HCT116 (cell line): ENCODE measurements at regions not wholly inside any gene's neighbourhood (a gene's known extent, or its start where the extent isn't known, plus 50 kb on each side); places are given as distances from the start of the nearest gene placed in this dataset.

Experiments
- ATAC-seq: fragments of 200-7000 bp; cut with Tn5 transposase; 2 replicates; pipeline ENCODE4 v1.9.1; 2020; ENCODE audit warnings: mild to moderate bottlenecking, moderate library complexity
- BruUV-seq: library from RNA; stranded (reverse); fragments of 400-500 nt; replicated peaks from 2 replicates; lab custom pipeline; 2021; lab: Mats Ljungman, UMichigan
- CTCF ChIA-PET: fragments of 300-600 bp; sonication (Branson Sonifier 250); formaldehyde crosslinking; loops from one replicate; lab custom pipeline; 2021; ENCODE audit warnings: antibody characterized with exemption; lab: Charles Lee
- POLR2A ChIA-PET: fragments of 300-600, 350-600 bp; sonication (Branson Sonifier 250); formaldehyde crosslinking; loops from one replicate; lab custom pipeline; 2021; ENCODE audit warnings: antibody characterized with exemption; lab: Charles Lee
- RAD21 ChIA-PET, 2 experiments: fragments of 300-600 bp; sonication (Branson Sonifier 250); formaldehyde crosslinking; loops; one replicate each; lab custom pipeline; 2023; ENCODE audit warnings: low total read pairs in 2 of 2; ENCODE audit not compliant: uncharacterized antibody in 2 of 2, unreplicated experiment in 2 of 2, low non-redundant PET in 1 of 2; lab: Charles Lee
- DNase-seq: peaks from one replicate; pipeline ENCODE4 v3.0.0-alpha.2; 2010; ENCODE audit warnings: low read depth, low spot score
- H2AFZ ChIP-seq: fragments of 200-600 bp; shearing (Covaris generic), sonication (generic); 2 replicates; pipeline ENCODE4 v1.6.1; 2017; ENCODE audit warnings: low read depth, mixed run types, mixed read lengths, antibody characterized with exemption, low read length; ENCODE audit not compliant: poor library complexity, severe bottlenecking
- H3K27ac ChIP-seq: 2 replicates; pipeline ENCODE4 v1.5.1; 2012; ENCODE audit warnings: low read depth, low read length
- H3K27me3 ChIP-seq: fragments of 200-600 bp; sonication (generic); 2 replicates; pipeline ENCODE4 v1.6.1; 2016; ENCODE audit warnings: mixed run types, low read length, mixed read lengths; ENCODE audit not compliant: insufficient read depth
- H3K36me3 ChIP-seq, 2 experiments: fragments of 200-500 bp in 1 of 2; fragments of 200-600 bp in 1 of 2; sonication (Bioruptor generic) in 1 of 2; sonication (generic) in 1 of 2; 2 replicates each; pipeline versions ENCODE4 v1.5.1 to v1.6.1; 2014 to 2016; ENCODE audit warnings: low read length in 2 of 2, inconsistent platforms in 1 of 2, mixed read lengths in 1 of 2, mixed run types in 1 of 2; ENCODE audit not compliant: insufficient read depth in 2 of 2, control insufficient read depth in 1 of 2
- H3K4me1 ChIP-seq, 2 experiments: fragments of 200-600 bp in 1 of 2; sonication (generic) in 1 of 2; 2 replicates each; pipeline versions ENCODE4 v1.5.1 to v1.6.1; 2012 to 2017; ENCODE audit warnings: low read length in 2 of 2, inconsistent platforms in 1 of 2, mild to moderate bottlenecking in 1 of 2, mixed read lengths in 1 of 2, mixed run types in 1 of 2, moderate library complexity in 1 of 2; ENCODE audit not compliant: insufficient read depth in 2 of 2, control insufficient read depth in 1 of 2
- H3K4me2 ChIP-seq: fragments of 200-600 bp; sonication (generic); 2 replicates; pipeline ENCODE4 v1.6.1; 2017; ENCODE audit warnings: mixed run types, low read length, mixed read lengths
- H3K4me3 ChIP-seq, 2 experiments: fragments of 200-600 bp in 1 of 2; sonication (generic) in 1 of 2; replicated peaks in 1 of 2; 2 replicates each; pipeline ENCODE4 v1.5.1; 2011 to 2016; ENCODE audit warnings: low read length in 2 of 2, control low read depth in 1 of 2, low read depth in 1 of 2, mild to moderate bottlenecking in 1 of 2, mixed read lengths in 1 of 2, mixed run types in 1 of 2
- H3K79me2 ChIP-seq: fragments of 200-600 bp; sonication (generic); 2 replicates; pipeline ENCODE4 v1.6.1; 2017; ENCODE audit warnings: mild to moderate bottlenecking, mixed run types, low read length, moderate library complexity, mixed read lengths; ENCODE audit not compliant: insufficient read depth
- H3K9ac ChIP-seq: fragments of 200-600 bp; sonication (generic); 2 replicates; pipeline ENCODE4 v1.6.1; 2016; ENCODE audit warnings: low read length, mixed read lengths
- H3K9me2 ChIP-seq: fragments of 200-600 bp; sonication (generic), shearing (Covaris generic); 2 replicates; pipeline ENCODE4 v1.6.1; 2017; ENCODE audit warnings: mixed run types, mild to moderate bottlenecking, moderate library complexity; ENCODE audit not compliant: insufficient read depth
- H3K9me3 ChIP-seq, 2 experiments: fragments of 200-500 bp in 1 of 2; fragments of 200-600 bp in 1 of 2; sonication (Bioruptor generic) in 1 of 2; sonication (generic) in 1 of 2; 2 replicates each; pipeline ENCODE4 v1.6.1; 2014 to 2017; ENCODE audit warnings: low read length in 2 of 2, mixed read lengths in 2 of 2, inconsistent platforms in 1 of 2, low read depth in 1 of 2, mild to moderate bottlenecking in 1 of 2, mixed run types in 1 of 2, moderate library complexity in 1 of 2; ENCODE audit not compliant: control insufficient read depth in 1 of 2, insufficient read depth in 1 of 2
- H4K20me1 ChIP-seq: fragments of 200-600 bp; sonication (generic), shearing (Covaris generic); 2 replicates; pipeline ENCODE4 v1.6.1; 2017; ENCODE audit warnings: mixed run types, mild to moderate bottlenecking, moderate library complexity; ENCODE audit not compliant: insufficient read depth
- ATF3 ChIP-seq: IDR thresholded peaks from 2 replicates; pipeline ENCODE4 v1.6.1; 2012
- CBX3 ChIP-seq: IDR thresholded peaks from 2 replicates; pipeline ENCODE4 v1.6.1; 2012; ENCODE audit warnings: low read depth
- EGR1 ChIP-seq: IDR thresholded peaks from 2 replicates; pipeline ENCODE4 v1.6.1; 2012; ENCODE audit warnings: low read depth
- ELF1 ChIP-seq: IDR thresholded peaks from 2 replicates; pipeline ENCODE4 v1.6.1; 2012; ENCODE audit warnings: low read depth, borderline replicate concordance
- EZH2phosphoT487 ChIP-seq: fragments of 200-600 bp; IDR thresholded peaks from 2 replicates; pipeline ENCODE4 v1.6.1; 2018; ENCODE audit warnings: antibody characterized with exemption, borderline replicate concordance
- FOSL1 ChIP-seq: IDR thresholded peaks from 2 replicates; pipeline ENCODE4 v1.6.1; 2012; ENCODE audit warnings: low read depth
- MAX ChIP-seq: IDR thresholded peaks from 2 replicates; pipeline ENCODE4 v1.6.1; 2012
- POLR2A ChIP-seq: IDR thresholded peaks from 2 replicates; pipeline ENCODE4 v1.7.0; 2011; ENCODE audit warnings: borderline replicate concordance; ENCODE audit not compliant: insufficient read depth, insufficient read length; ENCODE audit errors: extremely low read depth
- POLR2AphosphoS5 ChIP-seq: IDR thresholded peaks from 2 replicates; pipeline ENCODE4 v1.6.1; 2011; ENCODE audit warnings: mild to moderate bottlenecking, low read depth, low read length, moderate library complexity
- SIN3A ChIP-seq: IDR thresholded peaks from 2 replicates; pipeline ENCODE4 v1.6.1; 2012; ENCODE audit warnings: low read depth
- TCF7L2 ChIP-seq: IDR thresholded peaks from 2 replicates; pipeline ENCODE4 v1.7.0; 2011; ENCODE audit warnings: borderline replicate concordance, inconsistent platforms; ENCODE audit not compliant: insufficient read depth, insufficient read length; ENCODE audit errors: extremely low read depth
- ZFX ChIP-seq: fragments of 450-650 bp; IDR thresholded peaks from 2 replicates; pipeline ENCODE4 v1.6.1; 2017
- ZNF274 ChIP-seq: fragments of 200-500 bp; sonication (Bioruptor generic); IDR thresholded peaks from 2 replicates; pipeline ENCODE4 v1.6.1; 2014; ENCODE audit warnings: mild to moderate bottlenecking, low read depth, low read length, inconsistent platforms
- intact Hi-C: fragments of 100-400 bp; cut with micrococcal nuclease; formaldehyde crosslinking; loops from 2 replicates; pipeline ENCODE4 v1.10.0; 2022

DNA sequence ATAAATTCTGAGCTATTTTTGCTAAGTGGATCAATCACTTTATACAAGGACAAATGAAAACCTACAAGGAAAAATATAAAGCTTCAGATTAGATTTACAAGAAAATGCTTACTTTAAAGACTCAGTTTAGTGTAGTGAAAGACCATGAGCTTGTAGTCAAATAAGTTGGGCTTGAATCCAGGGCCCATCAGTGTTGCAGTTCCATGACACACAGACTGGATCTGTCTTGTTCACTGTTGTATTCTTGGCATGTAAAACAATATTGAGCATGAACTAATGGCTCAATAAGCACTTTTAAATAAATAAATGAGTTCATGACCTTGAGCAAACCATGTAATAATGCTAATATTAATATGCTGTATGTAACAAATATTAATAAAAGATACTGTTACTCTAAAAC, 164.6 kb upstream of the KCND2 start:
- Histone ChIP-seq H3K4me2 (no peak overlapping the region), H3K4me1 (no peaks in the 10 kb centered on the region), H2AFZ (no peak overlapping the region), H3K9me3 (no peaks in the 10 kb centered on the region; a peak in 1 of 4 replicates), H3K27me3 (no peaks in the 10 kb centered on the region), H3K9me2 (no peaks in the 10 kb centered on the region), H3K36me3 (no peaks in the 10 kb centered on the region), H3K4me3 (no peak overlapping the region), H4K20me1 (no peaks in the 10 kb centered on the region), H3K9ac (no peak overlapping the region), H3K79me2 (no peaks in the 10 kb centered on the region), H3K27ac (no peak overlapping the region)
- DNase-seq (no peak), ATAC-seq (no peak)
- ChIA-PET CTCF (no interaction called here), POLR2A (no interaction called here), RAD21 (no interaction called here)
- intact Hi-C loops, result no loop called here
- no peak for TF ChIP-seq CBX3
- no peak for TF ChIP-seq POLR2A
- TF ChIP-seq ZFX, result no peak
- TF ChIP-seq ELF1, result no peak
- TF ChIP-seq MAX, result no peak
- TF ChIP-seq FOSL1, result no peak
- no peak for TF ChIP-seq EZH2phosphoT487
- TF ChIP-seq TCF7L2, result no peak
- TF ChIP-seq EGR1, result no peak
- TF ChIP-seq ATF3, result no peak
- TF ChIP-seq SIN3A, result no peak
- no peak for TF ChIP-seq POLR2AphosphoS5
- no peak for TF ChIP-seq ZNF274
- BruUV-seq, result no TSS peak

- no peaks in the 10 kb centered on the region for H3K4me1 ChIP-seq
- DNase-seq, result no peak
- BruUV-seq, result no TSS peak
- H4K20me1 ChIP-seq, result no peaks in the 10 kb centered on the region
- ATAC-seq, result no peak
- intact Hi-C loops, result no loop called here
- no peak overlapping the region for H3K4me3 ChIP-seq
- TF ChIP-seq POLR2AphosphoS5 (no peak), ATF3 (no peak)
- TF ChIP-seq, all 23 proteins: peak for 0
- POLR2A ChIA-PET, result no interaction called here
- Histone ChIP-seq H3K27ac (no peak overlapping the region), H2AFZ (no peak overlapping the region), H3K79me2 (no peaks in the 10 kb centered on the region), H3K9me3 (no peaks in the 10 kb centered on the region; a peak in 1 of 4 replicates), H3K9me2 (no peaks in the 10 kb centered on the region), H3K4me2 (no peak overlapping the region), H3K27me3 (no peaks in the 10 kb centered on the region), H3K36me3 (no peaks in the 10 kb centered on the region), H3K9ac (no peak overlapping the region)
- RAD21 ChIA-PET, result no interaction called here
- CTCF ChIA-PET, result no interaction called here
Observed at GRCh38 chr7:120110169-120110568, 162.8 kb upstream of the KCND2 start.
